ENCODE measurements at regions not wholly inside any gene's neighbourhood (a gene's known extent, or its start where the extent isn't known, plus 50 kb on each side); places are given as distances from the start of the nearest gene placed in this dataset.
A peak's percentile ranks its signal among the peaks of the same experiment; 100 is the strongest.
"Not testable (repeated sequence)": the region's sequence is repeated elsewhere in the genome, so short reads cannot be mapped to it uniquely, and the experiment has no call there.

GRCh38 chr19:28435551-28436271, 777.2 kb downstream of the UQCRFS1 start:
- peak overlapping the region in 1 of 12 donors; percentile 13 for H3K27ac ChIP-seq
- peaks cover 0 to 8% (median 0%) of the 10 kb centered on the region in 12 donors for H3K4me1 ChIP-seq
- H3K9me3 ChIP-seq = no peaks in the 10 kb centered on the region
- WGBS, 4 donors = 47 to 64% (median 55%) methylated on average over 8 of the region's 8 CpGs
- no peaks in the 10 kb centered on the region for H3K27me3 ChIP-seq
- no peak overlapping the region for H3K4me3 ChIP-seq
- ATAC-seq = peak in 3 of 4 donors; percentile 38 to 80 (median 69)
- TF ChIP-seq, protein P1, sequence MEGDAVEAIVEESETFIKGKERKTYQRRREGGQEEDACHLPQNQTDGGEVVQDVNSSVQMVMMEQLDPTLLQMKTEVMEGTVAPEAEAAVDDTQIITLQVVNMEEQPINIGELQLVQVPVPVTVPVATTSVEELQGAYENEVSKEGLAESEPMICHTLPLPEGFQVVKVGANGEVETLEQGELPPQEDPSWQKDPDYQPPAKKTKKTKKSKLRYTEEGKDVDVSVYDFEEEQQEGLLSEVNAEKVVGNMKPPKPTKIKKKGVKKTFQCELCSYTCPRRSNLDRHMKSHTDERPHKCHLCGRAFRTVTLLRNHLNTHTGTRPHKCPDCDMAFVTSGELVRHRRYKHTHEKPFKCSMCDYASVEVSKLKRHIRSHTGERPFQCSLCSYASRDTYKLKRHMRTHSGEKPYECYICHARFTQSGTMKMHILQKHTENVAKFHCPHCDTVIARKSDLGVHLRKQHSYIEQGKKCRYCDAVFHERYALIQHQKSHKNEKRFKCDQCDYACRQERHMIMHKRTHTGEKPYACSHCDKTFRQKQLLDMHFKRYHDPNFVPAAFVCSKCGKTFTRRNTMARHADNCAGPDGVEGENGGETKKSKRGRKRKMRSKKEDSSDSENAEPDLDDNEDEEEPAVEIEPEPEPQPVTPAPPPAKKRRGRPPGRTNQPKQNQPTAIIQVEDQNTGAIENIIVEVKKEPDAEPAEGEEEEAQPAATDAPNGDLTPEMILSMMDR (IDR thresholded peaks at IDR 0.05) = no peak
- no peak for TF ChIP-seq POLR2A (IDR thresholded peaks at IDR 0.05)
- intact Hi-C loops (cut with DNase I) = no loop called here
- no peak for DNase-seq
- H3K36me3 ChIP-seq = no peaks in the 10 kb centered on the region

GRCh38 chr19:28434794-28435193, 778.2 kb downstream of the UQCRFS1 start:
- H3K4me1 ChIP-seq; ATAC-seq; intact Hi-C loops (cut with DNase I); H3K9me3 ChIP-seq; H3K4me3 ChIP-seq; DNase-seq; H3K36me3 ChIP-seq; H3K27me3 ChIP-seq; H3K27ac ChIP-seq: not testable (repeated sequence)
- WGBS, 4 donors = 75 to 81% (median 79%) methylated on average over 9 of the region's 9 CpGs

GRCh38 chr19:28434365-28434764, 778.6 kb downstream of the UQCRFS1 start:
- WGBS, 4 donors = 84 to 88% (median 85%) methylated on average over 5 of the region's 5 CpGs
- DNase-seq; intact Hi-C loops (cut with DNase I); ATAC-seq; H3K4me1 ChIP-seq; H3K9me3 ChIP-seq; H3K27me3 ChIP-seq; H3K27ac ChIP-seq; H3K4me3 ChIP-seq; H3K36me3 ChIP-seq: not testable (repeated sequence)

DNA sequence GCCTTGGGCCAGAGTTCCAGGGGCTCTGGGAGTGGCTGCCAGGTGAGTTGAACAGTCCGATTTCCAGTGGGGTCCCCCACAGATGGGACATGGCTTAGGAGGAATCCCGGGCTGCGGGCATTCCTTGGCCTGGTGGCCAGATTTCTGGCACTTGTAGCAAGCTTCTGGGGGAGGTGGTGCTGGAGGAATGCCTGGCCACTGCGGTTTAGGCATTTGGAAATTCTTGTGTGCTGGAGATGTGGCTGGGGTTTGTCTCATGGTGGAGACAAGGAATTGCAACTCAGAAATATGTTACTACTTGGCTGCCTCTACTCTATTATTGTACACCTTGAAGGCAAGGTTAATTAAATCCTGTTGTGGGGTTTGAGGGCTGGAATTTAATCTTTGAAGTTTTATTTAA, 779.8 kb downstream of the UQCRFS1 start:
- H3K36me3 ChIP-seq; H3K27me3 ChIP-seq; H3K4me1 ChIP-seq; H3K27ac ChIP-seq; ATAC-seq; intact Hi-C loops (cut with DNase I); DNase-seq; H3K4me3 ChIP-seq; H3K9me3 ChIP-seq: not testable (repeated sequence)
- 77 to 86% (median 79%) methylated on average over 4 of the region's 4 CpGs for WGBS, 4 donors

GRCh38 chr19:28430214-28430613, 782.7 kb downstream of the UQCRFS1 start:
- H3K36me3 ChIP-seq = no peaks in the 10 kb centered on the region
- no peak overlapping the region for H3K4me3 ChIP-seq
- DNase-seq (no peak), ATAC-seq (no peak)
- 74 to 84% (median 78%) methylated on average over 2 of the region's 2 CpGs for WGBS, 4 donors
- no peak for TF ChIP-seq POLR2A (IDR thresholded peaks at IDR 0.05)
- TF ChIP-seq, protein P1 (IDR thresholded peaks at IDR 0.05) = no peak
- no peaks in the 10 kb centered on the region for H3K9me3 ChIP-seq
- peaks cover 0 to 12% (median 0%) of the 10 kb centered on the region in 9 donors for H3K27me3 ChIP-seq
- intact Hi-C loops (cut with DNase I) = no loop called here
- H3K4me1 ChIP-seq = no peaks in the 10 kb centered on the region
- no peak overlapping the region for H3K27ac ChIP-seq

- Histone ChIP-seq H3K9me3 (no peaks in the 10 kb centered on the region), H3K4me1 (no peaks in the 10 kb centered on the region), H3K4me3 (no peak overlapping the region), H3K27ac (no peak overlapping the region), H3K36me3 (no peaks in the 10 kb centered on the region), H3K27me3 (peaks cover 0 to 16% (median 0%) of the 10 kb centered on the region in 9 donors)
- no peak for ATAC-seq
- intact Hi-C loops (cut with DNase I) = no loop called here
- no peak for DNase-seq
- TF ChIP-seq, protein P1 (IDR thresholded peaks at IDR 0.05) = no peak
- TF ChIP-seq POLR2A (IDR thresholded peaks at IDR 0.05) = no peak
- 91 to 96% (median 95%) methylated on average over 3 of the region's 3 CpGs for WGBS, 4 donors
Measured at GRCh38 chr19:28429356-28429755, 783.6 kb downstream of the UQCRFS1 start.

All from heart left ventricle (tissue), 16 donors.